ENCODE measurements at regions not wholly inside any gene's neighbourhood (a gene's known extent, or its start where the extent isn't known, plus 50 kb on each side); places are given as distances from the start of the nearest gene placed in this dataset.

- no peaks in the 10 kb centered on the region for H3F3A ChIP-seq (ENCODE audit: control insufficient read depth, insufficient read depth)
- H3K9me2 ChIP-seq (replicated peaks; ENCODE audit: control insufficient read depth, low read length): no peaks in the 10 kb centered on the region
- H3K9me3 ChIP-seq (ENCODE audit: control insufficient read depth, insufficient read depth, low read length): no peaks in the 10 kb centered on the region
- TF ChIP-seq CTCF (IDR thresholded peaks at IDR 0.05; ENCODE audit: low read depth, low read length, poor library complexity, severe bottlenecking) (no peak), EZH2phosphoT487 (IDR thresholded peaks at IDR 0.05; ENCODE audit: borderline replicate concordance, low read length) (no peak)
- H3K4me1 ChIP-seq (ENCODE audit: control insufficient read depth, low read length): no peaks in the 10 kb centered on the region
- H3K4me3 ChIP-seq (ENCODE audit: low read length): no peak overlapping the region
- H3K36me3 ChIP-seq (ENCODE audit: control insufficient read depth, low read length): no peaks in the 10 kb centered on the region
- no peak overlapping the region for H3K4me2 ChIP-seq (ENCODE audit: low read length)
- H3K27ac ChIP-seq (ENCODE audit: low read depth, low read length): no peak overlapping the region
- H3K79me2 ChIP-seq (ENCODE audit: control insufficient read depth, low read length): no peaks in the 10 kb centered on the region
- H4K20me1 ChIP-seq (ENCODE audit: control insufficient read depth, insufficient read depth, low read depth, low read length): no peaks in the 10 kb centered on the region
- H3K27me3 ChIP-seq (ENCODE audit: control insufficient read depth, low read length): no peaks in the 10 kb centered on the region
These were observed 94.2 kb upstream of the COL5A2 start for GRCh38 chr2:189273734-189274133.

GRCh38 chr2:189274361-189274760, 94.8 kb upstream of the COL5A2 start:
- no peaks in the 10 kb centered on the region for H3F3A ChIP-seq (ENCODE audit: control insufficient read depth, insufficient read depth)
- H3K79me2 ChIP-seq (ENCODE audit: control insufficient read depth, low read length): no peaks in the 10 kb centered on the region
- H3K9me2 ChIP-seq (replicated peaks; ENCODE audit: control insufficient read depth, low read length): no peaks in the 10 kb centered on the region
- no peaks in the 10 kb centered on the region for H4K20me1 ChIP-seq (ENCODE audit: control insufficient read depth, insufficient read depth, low read depth, low read length)
- H3K27me3 ChIP-seq (ENCODE audit: control insufficient read depth, low read length): no peaks in the 10 kb centered on the region
- H3K9me3 ChIP-seq (ENCODE audit: control insufficient read depth, insufficient read depth, low read length): no peaks in the 10 kb centered on the region
- H3K36me3 ChIP-seq (ENCODE audit: control insufficient read depth, low read length): no peaks in the 10 kb centered on the region
- no peaks in the 10 kb centered on the region for H3K4me1 ChIP-seq (ENCODE audit: control insufficient read depth, low read length)
- no peak overlapping the region for H3K4me3 ChIP-seq (ENCODE audit: low read length)
- H3K27ac ChIP-seq (ENCODE audit: low read depth, low read length): no peak overlapping the region
- H3K4me2 ChIP-seq (ENCODE audit: low read length): no peak overlapping the region
- TF ChIP-seq CTCF (IDR thresholded peaks at IDR 0.05; ENCODE audit: low read depth, low read length, poor library complexity, severe bottlenecking) (no peak), EZH2phosphoT487 (IDR thresholded peaks at IDR 0.05; ENCODE audit: borderline replicate concordance, low read length) (no peak)

GRCh38 chr2:189276277-189276676, 96.7 kb upstream of the COL5A2 start:
- Histone ChIP-seq H3K4me3 (ENCODE audit: low read length) (no peak overlapping the region), H3K4me2 (ENCODE audit: low read length) (no peak overlapping the region), H3K4me1 (ENCODE audit: control insufficient read depth, low read length) (no peaks in the 10 kb centered on the region), H4K20me1 (ENCODE audit: control insufficient read depth, insufficient read depth, low read depth, low read length) (no peaks in the 10 kb centered on the region), H3K36me3 (ENCODE audit: control insufficient read depth, low read length) (no peaks in the 10 kb centered on the region), H3K9me3 (ENCODE audit: control insufficient read depth, insufficient read depth, low read length) (no peaks in the 10 kb centered on the region), H3K27me3 (ENCODE audit: control insufficient read depth, low read length) (no peaks in the 10 kb centered on the region), H3K9me2 (replicated peaks; ENCODE audit: control insufficient read depth, low read length) (no peaks in the 10 kb centered on the region), H3K79me2 (ENCODE audit: control insufficient read depth, low read length) (no peaks in the 10 kb centered on the region), H3K27ac (ENCODE audit: low read depth, low read length) (no peak overlapping the region), H3F3A (ENCODE audit: control insufficient read depth, insufficient read depth) (no peaks in the 10 kb centered on the region)
- TF ChIP-seq EZH2phosphoT487 (IDR thresholded peaks at IDR 0.05; ENCODE audit: borderline replicate concordance, low read length): no peak
- no peak for TF ChIP-seq CTCF (IDR thresholded peaks at IDR 0.05; ENCODE audit: low read depth, low read length, poor library complexity, severe bottlenecking)

- H3K36me3 ChIP-seq (ENCODE audit: control insufficient read depth, low read length): no peaks in the 10 kb centered on the region
These were observed 101.6 kb upstream of the COL5A2 start for GRCh38 chr2:189281201-189281600.

More at GRCh38 chr2:189281201-189281600, 101.6 kb upstream of the COL5A2 start:
- no peaks in the 10 kb centered on the region for H3K4me1 ChIP-seq (ENCODE audit: control insufficient read depth, low read length)
- H3F3A ChIP-seq (ENCODE audit: control insufficient read depth, insufficient read depth): no peaks in the 10 kb centered on the region
- H3K27ac ChIP-seq (ENCODE audit: low read depth, low read length): no peak overlapping the region
- no peak overlapping the region for H3K4me2 ChIP-seq (ENCODE audit: low read length)
- no peaks in the 10 kb centered on the region for H3K79me2 ChIP-seq (ENCODE audit: control insufficient read depth, low read length)
- H3K9me2 ChIP-seq (replicated peaks; ENCODE audit: control insufficient read depth, low read length): no peaks in the 10 kb centered on the region
- no peaks in the 10 kb centered on the region for H3K27me3 ChIP-seq (ENCODE audit: control insufficient read depth, low read length)
- no peaks in the 10 kb centered on the region for H3K9me3 ChIP-seq (ENCODE audit: control insufficient read depth, insufficient read depth, low read length)
- H4K20me1 ChIP-seq (ENCODE audit: control insufficient read depth, insufficient read depth, low read depth, low read length): no peaks in the 10 kb centered on the region
- no peak overlapping the region for H3K4me3 ChIP-seq (ENCODE audit: low read length)
- TF ChIP-seq CTCF (IDR thresholded peaks at IDR 0.05; ENCODE audit: low read depth, low read length, poor library complexity, severe bottlenecking): no peak
- no peak for TF ChIP-seq EZH2phosphoT487 (IDR thresholded peaks at IDR 0.05; ENCODE audit: borderline replicate concordance, low read length)

Measured in DOHH2 (cell line).